Left lung (tissue), 4 donors: ENCODE measurements at regions not wholly inside any gene's neighbourhood (a gene's known extent, or its start where the extent isn't known, plus 50 kb on each side); places are given as distances from the start of the nearest gene placed in this dataset.

Source experiments
- ATAC-seq: fragments of 200-7000 bp; cut with Tn5 transposase; one replicate; pipeline ENCODE4 v1.9.1; 2020; ENCODE audit warnings: moderate library complexity
- DNase-seq, 4 donors: peaks; one replicate each; pipeline ENCODE4 v3.0.0-alpha.2; 2013 to 2020
- H3K27ac ChIP-seq, 2 donors: fragments of 200-600 bp; sonication (generic) in 1 of 2; one replicate each; pipeline versions ENCODE4 v1.5.0 to v1.8.0; 2020 to 2021
- H3K27me3 ChIP-seq, 2 donors: fragments of 200-600 bp; sonication (generic) in 1 of 2; one replicate each; pipeline versions ENCODE4 v1.5.0 to v1.8.0; 2020 to 2021
- H3K36me3 ChIP-seq, 2 donors: fragments of 200-600 bp; sonication (generic) in 1 of 2; one replicate each; pipeline versions ENCODE4 v1.5.0 to v1.8.0; 2020 to 2021
- H3K4me1 ChIP-seq, 2 donors: fragments of 200-600 bp; one replicate each; pipeline ENCODE4 v1.8.0; 2021
- H3K4me3 ChIP-seq, 2 donors: fragments of 200-600 bp; sonication (generic) in 1 of 2; one replicate each; pipeline versions ENCODE4 v1.5.0 to v1.8.0; 2020 to 2021; ENCODE audit warnings: mild to moderate bottlenecking in 1 of 2
- H3K9me3 ChIP-seq, 2 donors: fragments of 200-600 bp; sonication (generic) in 1 of 2; one replicate each; pipeline versions ENCODE4 v1.5.0 to v1.8.0; 2020 to 2021
- CTCF ChIP-seq, 2 donors: fragments of 200-600 bp; sonication (generic) in 1 of 2; IDR thresholded peaks; one replicate each; pipeline versions ENCODE4 v1.5.0 to v1.8.0; 2021; ENCODE audit warnings: antibody characterized with exemption in 2 of 2
- intact Hi-C, 2 donors: fragments of 100-400 bp; cut with DNase I; formaldehyde crosslinking; loops; one replicate each; pipeline versions ENCODE4 v1.11.2 to v1.14.2; 2022
- donor health status: DM: no; HTN: yes; CAD: no.
- donor health status: DM: no; HTN: no; CAD: no.

- Histone ChIP-seq H3K9me3 (no peaks in the 10 kb centered on the region), H3K36me3 (no peaks in the 10 kb centered on the region), H3K4me1 (no peaks in the 10 kb centered on the region), H3K27me3 (peaks cover 0 to 10% of the 10 kb centered on the region in 2 donors), H3K27ac (no peak overlapping the region), H3K4me3 (no peak overlapping the region)
- TF ChIP-seq CTCF (IDR thresholded peaks at IDR 0.05), result no peak
- intact Hi-C loops, result no loop called here
- ATAC-seq, result no peak
- DNase-seq, result no peak
These were observed 567.4 kb upstream of the MKI67 start for GRCh38 chr10:128693493-128694131.

- no peaks in the 10 kb centered on the region for H3K4me1 ChIP-seq
- no peaks in the 10 kb centered on the region for H3K9me3 ChIP-seq
- DNase-seq, result no peak
These were observed 568.1 kb upstream of the MKI67 start for GRCh38 chr10:128694168-128694850.

GRCh38 chr10:128694851-128695725 is 568.9 kb upstream of the MKI67 start:
- intact Hi-C loops, result no loop called here
- no peak for ATAC-seq
- peaks cover 0 to 10% of the 10 kb centered on the region in 2 donors for H3K27me3 ChIP-seq
- TF ChIP-seq CTCF (IDR thresholded peaks at IDR 0.05), result no peak
- H3K4me3 ChIP-seq, result no peak overlapping the region
- H3K4me1 ChIP-seq, result no peaks in the 10 kb centered on the region
- no peaks in the 10 kb centered on the region for H3K9me3 ChIP-seq
- no peak for DNase-seq
- no peaks in the 10 kb centered on the region for H3K36me3 ChIP-seq
- H3K27ac ChIP-seq, result no peak overlapping the region

More at GRCh38 chr10:128694168-128694850, 568.1 kb upstream of the MKI67 start:
- no peak for ATAC-seq
- TF ChIP-seq CTCF (IDR thresholded peaks at IDR 0.05), result no peak
- intact Hi-C loops, result no loop called here
- H3K27me3 ChIP-seq, result peaks cover 0 to 10% of the 10 kb centered on the region in 2 donors
- H3K36me3 ChIP-seq, result no peaks in the 10 kb centered on the region
- H3K4me3 ChIP-seq, result no peak overlapping the region
- H3K27ac ChIP-seq, result no peak overlapping the region

- H3K9me3 ChIP-seq, result no peaks in the 10 kb centered on the region
- H3K27ac ChIP-seq, result no peak overlapping the region
- H3K4me3 ChIP-seq, result no peak overlapping the region
- no peaks in the 10 kb centered on the region for H3K4me1 ChIP-seq
- ATAC-seq (no peak), DNase-seq (no peak)
- intact Hi-C loops, result no loop called here
- H3K27me3 ChIP-seq, result peaks cover 0 to 7% of the 10 kb centered on the region in 2 donors
- no peak for TF ChIP-seq CTCF (IDR thresholded peaks at IDR 0.05)
- H3K36me3 ChIP-seq, result no peaks in the 10 kb centered on the region
These were observed 569.7 kb upstream of the MKI67 start for GRCh38 chr10:128695931-128696330.

- TF ChIP-seq CTCF (IDR thresholded peaks at IDR 0.05), result no peak
- intact Hi-C loops, result no loop called here
- ATAC-seq, result no peak
These were observed 571.2 kb upstream of the MKI67 start for GRCh38 chr10:128697437-128697836.

More at GRCh38 chr10:128697437-128697836, 571.2 kb upstream of the MKI67 start:
- peaks cover 0 to 10% of the 10 kb centered on the region in 2 donors for H3K27me3 ChIP-seq
- H3K9me3 ChIP-seq, result no peaks in the 10 kb centered on the region
- H3K4me3 ChIP-seq, result no peak overlapping the region
- no peak for DNase-seq
- no peak overlapping the region for H3K27ac ChIP-seq
- no peaks in the 10 kb centered on the region for H3K36me3 ChIP-seq
- H3K4me1 ChIP-seq, result no peaks in the 10 kb centered on the region
